Stimulated activated CD4-positive, alpha-beta T cell treated with anti-CD3 and anti-CD28 coated beads, Interleukin-4, amount 100 ng/mL, for 24 hours (primary cell): ENCODE measurements at regions not wholly inside any gene's neighbourhood (a gene's known extent, or its start where the extent isn't known, plus 50 kb on each side); places are given as distances from the start of the nearest gene placed in this dataset.

Experiments used
- DNase-seq: peaks from one replicate; pipeline ENCODE4 v3.0.0-alpha.2; 2020

DNA sequence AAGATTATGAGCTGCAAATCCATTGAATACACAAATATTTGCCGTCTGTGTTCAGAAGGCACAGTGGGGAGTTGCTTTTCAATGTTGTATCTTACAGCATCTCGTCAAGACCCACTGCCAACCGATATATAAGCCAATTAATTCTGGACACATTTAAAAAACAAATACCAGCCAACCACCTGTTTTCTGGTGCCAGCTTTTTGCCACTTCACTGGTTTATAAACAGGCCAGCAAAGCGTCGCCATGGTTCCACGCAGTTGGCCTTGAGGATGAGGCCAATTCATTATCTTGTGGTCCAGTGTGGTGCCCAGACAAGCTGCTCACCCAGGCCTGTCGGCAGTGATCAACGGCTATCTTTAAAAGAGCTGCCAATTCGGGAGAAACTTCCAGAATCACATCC is 321.0 kb downstream of the TCERG1L start:
- no peak for DNase-seq

DNA sequence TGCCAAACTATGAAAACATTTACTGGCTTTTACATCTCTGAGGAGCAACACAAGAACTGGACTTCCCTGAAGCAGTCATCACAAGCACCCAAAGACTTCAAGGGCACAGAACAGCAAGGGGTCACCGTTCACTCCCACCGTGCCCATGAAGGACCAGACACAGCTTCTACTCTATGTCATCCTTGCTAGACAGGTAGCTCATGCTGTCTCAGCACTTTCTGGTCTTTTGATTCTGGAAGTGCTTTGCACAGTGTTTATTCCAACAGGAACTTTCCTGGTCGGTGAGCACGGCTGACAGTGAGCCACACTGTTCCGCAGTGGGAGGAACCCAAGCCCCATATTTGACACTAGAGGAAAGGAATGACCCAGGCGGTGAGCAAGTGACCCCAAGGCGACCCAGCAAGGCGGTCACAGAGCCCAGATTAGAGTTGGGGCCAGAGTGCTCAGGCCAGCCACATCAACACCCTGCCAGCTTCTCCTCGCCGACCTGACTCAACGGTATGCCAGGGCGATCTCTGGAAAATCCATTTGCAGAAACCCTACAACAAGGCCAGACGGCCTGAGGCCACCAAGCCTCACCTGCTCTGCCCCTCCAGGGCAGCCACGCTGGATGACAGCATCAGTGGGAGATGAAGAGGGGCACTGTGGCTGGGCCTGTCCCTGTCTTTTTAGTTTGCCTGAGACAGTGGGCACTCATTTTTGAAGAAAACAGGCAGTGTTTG is 318.6 kb downstream of the TCERG1L start:
- DNase-seq = no peak

DNA sequence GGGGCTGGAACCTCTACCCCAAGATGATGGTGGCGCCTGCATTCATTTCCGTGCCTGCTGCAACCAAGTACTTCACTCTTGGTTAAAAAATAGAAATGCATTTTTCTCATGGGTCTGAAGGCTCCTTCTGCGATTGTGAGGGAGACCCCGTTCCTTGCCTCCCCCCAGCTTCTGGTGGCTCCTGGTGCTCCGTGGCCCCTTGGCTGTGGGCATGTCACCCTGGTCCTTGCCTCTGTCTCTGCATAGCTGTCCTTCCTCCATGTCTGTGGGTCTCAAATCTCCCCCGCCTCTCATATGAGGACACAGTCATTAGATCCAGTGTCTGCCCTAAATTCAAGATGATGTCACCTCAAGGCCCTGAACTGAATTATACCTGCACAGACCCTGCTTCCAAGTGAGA is 317.9 kb downstream of the TCERG1L start:
- DNase-seq = no peak

DNA sequence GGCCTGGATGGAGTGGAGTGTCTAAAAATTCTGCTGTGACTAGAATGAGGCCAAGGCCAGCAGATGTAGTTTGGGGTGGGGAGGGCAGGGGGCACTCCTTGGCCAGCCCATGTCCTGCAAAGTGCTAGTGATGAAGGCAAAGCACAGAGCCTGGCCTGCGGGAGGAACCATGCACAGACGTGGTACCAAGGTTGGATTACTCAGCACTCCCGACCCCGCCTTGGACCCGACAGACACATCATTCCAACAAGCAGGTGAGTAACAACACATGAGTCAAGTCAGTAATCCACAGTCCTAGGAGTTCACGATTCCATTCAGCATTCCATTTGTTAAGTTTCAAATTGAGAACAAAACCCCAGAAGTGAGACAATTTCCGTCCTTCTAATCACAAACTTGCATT is 317.3 kb downstream of the TCERG1L start:
- no peak for DNase-seq

DNA sequence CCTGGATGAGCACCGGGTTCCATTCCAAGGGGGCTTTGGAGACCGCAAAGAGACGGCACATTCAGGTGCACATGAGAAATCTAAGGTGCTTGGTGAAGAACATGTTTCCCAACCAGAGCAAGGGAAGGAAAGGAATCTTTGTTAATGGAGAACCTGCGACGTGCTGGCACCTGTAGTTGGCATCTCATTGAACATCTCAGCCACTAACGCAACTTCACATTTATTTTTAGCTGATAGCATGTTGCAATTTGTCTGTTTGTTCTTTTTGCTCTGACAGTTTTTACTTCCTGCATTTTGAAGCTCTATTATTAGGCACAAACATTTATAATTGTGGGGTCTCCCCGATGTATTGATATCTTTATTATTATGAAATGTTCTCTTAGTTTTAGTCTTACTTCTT is 316.7 kb downstream of the TCERG1L start:
- DNase-seq = no peak

DNA sequence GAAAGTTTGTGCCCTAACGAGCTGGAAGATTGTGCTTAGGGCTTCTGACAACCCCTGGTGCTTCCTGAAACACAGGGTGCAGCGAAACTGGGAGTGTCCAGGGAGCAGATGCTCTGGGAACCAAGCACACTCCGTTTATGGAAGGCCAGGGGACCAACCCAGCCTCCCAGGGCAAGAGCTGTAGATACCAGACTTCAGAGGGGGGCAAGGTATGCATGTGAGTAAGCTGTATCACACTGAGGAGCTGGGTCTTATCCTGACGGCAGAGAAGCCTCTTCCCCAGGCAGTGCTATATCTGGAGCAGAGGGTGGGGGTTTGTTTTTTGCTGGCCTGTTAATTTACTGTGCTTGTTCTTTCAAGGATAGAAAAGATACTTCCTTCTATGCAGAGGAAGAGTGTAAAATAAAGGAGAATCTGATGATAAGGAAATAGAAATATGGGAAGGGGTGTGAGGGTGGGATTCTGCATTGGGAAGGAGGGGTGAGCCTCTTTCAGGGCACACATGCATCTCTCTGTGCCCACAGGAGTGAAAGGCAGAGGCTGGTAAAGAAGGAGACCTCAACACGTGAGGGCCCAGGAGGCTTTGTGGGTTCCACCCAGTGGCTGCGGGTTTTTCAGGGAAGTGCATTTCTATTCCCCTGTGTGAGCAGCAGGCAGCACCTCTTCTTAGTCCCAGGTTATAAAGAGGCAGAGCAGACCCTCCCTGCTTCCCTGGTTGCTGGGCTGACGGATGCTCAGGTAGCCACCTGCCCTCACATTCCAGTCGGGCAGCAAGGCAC is 314.1 kb downstream of the TCERG1L start:
- no peak for DNase-seq

DNA sequence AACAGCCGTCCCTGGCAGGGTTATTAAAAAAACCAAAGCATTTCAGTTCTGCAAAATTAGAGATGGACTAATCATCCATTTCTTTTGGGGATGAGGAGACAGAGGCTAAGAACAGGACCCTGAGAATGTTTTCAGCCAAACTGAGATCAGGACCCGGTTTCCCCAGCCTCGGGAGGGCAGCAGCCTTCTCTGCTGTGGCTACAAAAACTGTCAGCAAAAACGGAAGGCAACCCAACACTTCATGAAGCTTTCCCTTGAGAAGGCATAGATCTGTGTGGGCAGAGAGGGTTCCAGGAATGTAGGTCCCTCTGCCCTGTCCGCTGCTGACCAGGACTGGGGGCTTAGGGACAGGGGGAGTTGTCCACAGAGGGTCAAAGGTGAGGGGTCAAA is 313.5 kb downstream of the TCERG1L start:
- no peak for DNase-seq

DNA sequence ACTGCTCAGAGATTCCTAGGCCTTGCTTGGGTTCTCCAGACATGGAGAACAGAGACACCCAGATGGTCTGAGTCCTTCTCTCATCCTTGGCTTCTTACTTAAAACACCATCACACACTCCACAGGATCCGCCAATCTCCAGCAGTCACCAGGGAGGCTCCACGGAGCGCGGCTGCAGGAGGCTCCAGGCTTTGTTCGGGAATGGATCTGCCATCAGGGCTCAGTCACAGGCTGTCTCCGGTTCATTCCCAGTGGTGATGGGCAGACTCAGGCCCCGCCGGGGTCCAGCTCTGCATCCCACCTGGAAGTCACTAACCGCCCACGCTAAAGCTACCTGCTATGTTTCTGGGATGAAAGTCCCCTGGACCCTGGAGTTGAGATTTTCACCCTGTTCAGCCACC is 312.9 kb downstream of the TCERG1L start:
- DNase-seq = no peak

DNA sequence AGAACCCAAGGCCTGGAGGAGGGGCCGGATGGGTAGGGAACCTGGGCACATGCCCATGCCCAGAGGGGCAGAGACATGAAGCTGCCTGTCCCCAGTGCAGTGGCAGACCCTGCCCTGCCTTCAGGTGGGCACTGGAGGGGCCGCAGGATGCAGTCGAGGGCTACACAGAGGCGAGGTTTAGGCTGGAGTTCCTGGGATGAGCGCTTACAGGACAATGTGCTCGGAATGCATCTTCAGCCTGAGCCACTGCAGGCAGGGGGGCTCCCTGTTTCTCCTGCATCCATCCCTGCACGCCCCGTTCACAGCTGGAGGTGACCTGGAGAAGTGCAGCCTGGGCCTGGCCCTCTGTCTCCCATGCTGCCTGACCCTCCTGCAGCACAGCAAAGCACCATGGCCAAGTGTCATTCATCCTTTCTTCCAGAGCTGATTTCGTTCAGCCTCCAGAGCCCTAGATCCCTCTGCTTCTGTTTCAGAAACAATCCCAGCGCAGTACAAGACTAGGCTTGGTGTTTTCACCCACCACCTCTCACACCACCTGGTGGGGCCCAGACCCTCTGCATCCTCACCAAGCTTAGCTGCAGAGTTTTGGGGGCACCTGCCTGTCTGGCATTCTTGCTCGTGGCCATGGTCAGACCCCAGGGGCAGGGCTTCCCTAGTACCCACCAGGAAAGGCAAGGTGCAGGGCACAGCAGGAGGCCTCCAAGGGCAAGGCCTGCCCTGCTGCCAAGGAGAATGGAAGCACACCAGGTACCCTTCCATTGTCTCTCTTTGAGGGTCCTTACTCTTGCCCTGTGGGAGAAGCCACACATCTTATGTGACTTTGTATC is 311.9 kb downstream of the TCERG1L start:
- no peak for DNase-seq

DNA sequence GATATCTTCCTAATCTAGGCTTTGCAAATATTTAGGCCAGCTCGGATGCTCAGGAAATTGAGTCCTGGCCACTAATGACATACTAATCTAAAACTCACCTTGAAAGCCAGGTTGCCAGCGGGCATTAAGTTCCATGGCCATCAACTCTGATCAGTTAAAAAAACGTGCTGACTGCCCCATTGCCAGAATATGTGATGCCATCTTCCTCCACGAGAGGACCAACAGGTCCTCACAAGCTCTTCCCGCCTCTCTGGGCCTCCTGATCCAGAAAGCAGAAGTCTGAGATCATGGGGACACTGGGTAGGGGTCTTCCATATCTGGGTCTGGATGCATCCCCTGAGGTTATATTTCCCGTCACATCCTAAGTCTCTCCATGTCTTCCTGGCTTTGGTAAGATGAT is 311.3 kb downstream of the TCERG1L start:
- no peak for DNase-seq

DNA sequence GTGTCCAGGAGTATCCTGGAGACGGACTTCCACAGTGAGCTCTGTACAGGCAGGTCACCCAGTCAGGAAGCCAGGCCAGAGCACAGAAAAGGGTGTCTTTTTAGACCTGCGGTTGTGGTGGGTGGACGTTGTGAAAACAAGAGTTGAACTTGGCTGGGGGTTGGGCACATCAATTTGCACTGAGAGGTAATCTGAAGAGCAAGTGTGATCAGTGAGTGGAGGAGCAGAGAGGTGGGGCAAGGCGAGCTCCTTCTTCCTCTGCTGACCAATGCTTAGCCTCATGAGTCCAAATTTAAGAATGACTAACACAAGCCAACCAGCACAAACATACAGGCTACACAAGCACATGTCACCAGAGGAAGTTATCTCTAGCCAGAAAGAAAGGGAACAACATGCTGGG is 310.8 kb downstream of the TCERG1L start:
- no peak for DNase-seq

DNA sequence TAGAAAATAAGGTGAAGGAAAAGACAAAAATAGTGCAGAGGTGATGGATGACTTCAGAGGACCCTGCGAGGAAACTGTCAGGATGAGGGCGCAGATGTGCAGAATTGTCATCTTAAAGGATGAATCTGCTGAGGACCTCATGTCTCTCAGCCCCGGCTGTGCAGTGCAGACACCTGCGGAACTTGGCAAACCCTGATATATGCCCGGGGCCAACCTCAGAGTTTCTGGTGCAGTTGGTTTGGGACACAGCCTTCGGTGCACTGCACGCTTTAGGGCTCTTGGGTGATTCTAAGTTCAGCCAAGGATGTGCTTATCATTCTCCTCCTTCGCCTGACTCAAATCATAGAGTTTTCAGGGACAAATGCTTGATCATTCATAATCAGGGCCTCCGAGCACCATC is 310.1 kb downstream of the TCERG1L start:
- no peak for DNase-seq

DNA sequence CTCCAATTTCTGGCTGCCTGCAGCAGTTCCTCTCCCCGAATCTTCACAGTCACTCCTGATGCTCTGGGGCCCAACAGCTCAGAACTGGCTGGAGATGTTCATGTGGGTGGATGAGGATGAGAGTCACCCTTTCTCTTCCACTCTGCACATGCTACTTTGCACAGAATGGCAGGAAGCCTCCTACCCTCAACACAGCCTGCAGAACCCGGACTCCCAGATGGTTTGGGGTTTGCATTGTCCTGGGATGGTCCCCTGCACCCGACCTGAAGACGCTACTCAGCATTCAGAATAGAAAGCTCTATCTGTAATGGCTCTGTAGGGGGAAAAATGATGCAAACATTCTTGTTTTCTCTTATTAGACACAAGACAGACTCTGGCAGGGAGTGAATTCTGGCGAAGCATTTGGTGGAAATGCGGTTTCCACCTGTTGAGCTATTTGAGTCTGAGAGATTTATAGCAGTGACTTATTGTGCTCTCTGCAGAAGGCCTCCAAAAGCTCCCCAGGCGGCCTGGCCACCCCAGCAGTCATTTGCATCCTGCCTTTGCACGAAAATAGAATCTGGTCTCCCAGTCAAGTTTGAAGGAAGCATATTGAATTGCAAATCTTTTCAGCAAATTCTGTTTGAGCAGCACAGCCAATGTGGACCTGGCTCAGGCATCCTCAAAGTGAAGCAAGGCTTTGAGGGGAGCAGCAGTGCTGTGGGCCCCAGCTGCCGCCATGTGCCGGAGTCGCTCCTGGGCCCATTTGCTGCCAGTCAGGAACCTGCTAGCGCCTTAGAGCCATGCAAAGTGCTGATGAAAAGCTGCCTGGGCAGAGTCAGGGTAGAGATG is 309.3 kb downstream of the TCERG1L start:
- no peak for DNase-seq

DNA sequence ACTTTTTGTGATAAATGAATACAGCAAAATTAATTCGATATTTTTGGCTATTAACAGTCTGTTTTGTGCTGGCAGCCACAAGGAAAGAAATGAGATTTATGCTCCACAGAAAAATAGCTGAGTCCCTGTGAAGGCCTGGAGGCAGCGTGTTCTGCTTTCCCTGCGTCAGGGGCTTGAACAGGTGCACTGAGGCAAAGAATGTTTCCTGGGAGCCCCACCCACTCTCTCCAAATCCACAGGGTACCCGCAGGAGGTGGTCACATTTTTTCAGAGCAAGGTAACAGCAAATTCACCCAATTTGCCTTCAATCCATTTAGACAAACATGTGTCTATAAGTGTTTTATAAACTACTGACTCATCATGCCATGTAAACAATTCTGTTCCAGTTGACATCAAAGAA is 308.1 kb downstream of the TCERG1L start:
- no peak for DNase-seq

DNA sequence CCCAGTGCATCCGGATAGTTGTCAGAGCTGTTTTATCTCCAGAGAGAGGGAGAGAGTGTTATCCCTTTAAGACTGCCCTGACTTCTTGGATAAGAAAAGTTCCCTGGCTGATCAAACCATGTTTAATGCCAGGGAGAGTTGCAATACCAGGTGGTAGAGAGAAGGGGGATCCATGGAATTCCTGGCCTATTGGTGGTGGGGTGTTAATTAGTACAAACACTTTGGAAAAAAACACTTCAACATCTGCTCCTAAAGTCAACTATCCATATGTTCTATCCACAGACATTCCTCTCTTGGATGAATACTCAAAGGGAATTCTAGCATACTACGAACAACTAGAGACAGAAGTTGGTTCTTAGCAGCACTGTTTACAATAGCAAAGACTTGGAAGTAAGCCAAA is 307.2 kb downstream of the TCERG1L start:
- no peak for DNase-seq

DNA sequence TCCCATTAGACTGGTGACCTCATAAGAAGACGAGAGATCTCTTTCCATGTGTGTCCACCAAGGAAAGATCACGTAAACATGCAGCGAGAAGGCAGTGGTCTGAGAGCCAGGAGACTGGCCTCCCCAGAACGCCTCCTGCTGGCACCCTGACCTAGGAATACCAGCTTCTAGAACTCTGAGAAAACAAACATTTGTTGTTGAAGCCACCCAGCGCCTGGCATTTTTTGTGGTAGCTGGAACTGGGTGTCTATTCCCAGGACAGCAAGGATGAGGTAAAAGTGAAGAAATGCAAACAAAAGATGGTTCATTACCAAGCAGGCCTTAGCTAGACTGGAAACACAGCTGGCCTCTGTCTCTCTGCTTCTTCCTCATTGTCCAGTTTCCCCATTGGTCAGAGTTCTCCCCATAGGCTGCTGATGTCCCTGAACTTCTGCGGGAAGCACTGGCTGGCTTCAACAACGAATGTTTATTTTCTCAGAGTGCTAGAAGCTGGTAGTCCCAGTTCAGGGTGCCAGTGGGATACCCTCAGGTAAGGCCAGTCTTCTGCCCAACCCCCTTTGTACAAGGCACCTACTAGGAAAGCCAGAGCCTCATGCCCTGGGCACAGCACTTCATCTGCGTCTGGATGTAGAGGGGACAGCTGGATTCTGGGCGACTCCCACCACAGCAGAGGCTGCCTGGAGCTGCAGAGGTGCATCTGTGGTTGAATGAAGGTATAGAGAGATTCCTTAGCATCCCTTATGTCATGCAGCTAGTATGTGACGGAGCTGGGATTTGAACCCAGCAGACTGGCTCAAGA is 304.9 kb downstream of the TCERG1L start:
- DNase-seq = no peak

DNA sequence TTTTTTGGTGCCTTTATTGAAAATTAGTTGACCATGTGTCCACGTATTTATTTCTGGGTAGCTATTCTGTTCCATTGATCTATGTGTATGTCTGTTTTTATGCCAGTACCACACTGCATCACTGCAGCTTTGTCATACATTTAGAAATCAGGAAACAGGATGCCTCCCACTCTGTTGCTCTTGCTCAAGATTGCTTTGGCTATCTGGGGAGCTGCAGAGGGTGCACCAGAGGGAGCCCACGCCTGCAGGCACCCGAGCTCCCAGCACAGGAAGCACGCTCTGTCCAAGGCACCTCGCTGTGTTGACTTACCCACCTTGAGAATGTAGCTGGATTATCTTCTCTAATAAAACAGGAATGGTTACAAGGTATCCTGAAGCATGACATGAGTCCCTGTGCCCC is 301.7 kb downstream of the TCERG1L start:
- DNase-seq = no peak

DNA sequence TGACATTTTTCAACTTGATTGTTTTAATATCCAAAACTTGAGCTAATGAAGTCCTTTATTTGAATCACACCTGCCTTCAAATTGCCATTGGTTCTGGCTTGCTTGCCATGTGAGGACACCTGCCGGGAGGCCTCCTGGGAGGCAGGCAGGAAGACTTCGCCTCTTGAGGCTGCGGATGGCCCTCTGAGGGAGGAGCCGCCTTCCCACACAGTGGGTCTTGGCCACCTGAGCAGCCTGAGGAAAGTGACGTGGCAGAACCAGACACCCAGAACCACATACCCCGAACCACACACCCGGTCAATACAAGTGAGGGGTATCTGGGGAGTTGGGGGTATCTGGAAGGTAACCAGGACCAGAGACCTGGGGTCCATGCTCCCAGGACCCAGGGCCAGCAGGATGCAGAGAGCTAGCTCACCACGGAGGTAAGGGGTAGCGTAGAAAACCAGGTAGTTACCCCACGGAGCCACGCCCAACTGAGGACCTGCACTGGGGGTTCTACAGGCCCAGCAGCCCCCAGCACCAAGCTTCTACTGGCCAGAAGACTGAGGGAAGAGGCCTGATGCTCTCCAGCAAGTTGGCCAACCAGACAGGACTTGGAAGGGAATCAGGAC is 300.5 kb downstream of the TCERG1L start:
- no peak for DNase-seq

DNA sequence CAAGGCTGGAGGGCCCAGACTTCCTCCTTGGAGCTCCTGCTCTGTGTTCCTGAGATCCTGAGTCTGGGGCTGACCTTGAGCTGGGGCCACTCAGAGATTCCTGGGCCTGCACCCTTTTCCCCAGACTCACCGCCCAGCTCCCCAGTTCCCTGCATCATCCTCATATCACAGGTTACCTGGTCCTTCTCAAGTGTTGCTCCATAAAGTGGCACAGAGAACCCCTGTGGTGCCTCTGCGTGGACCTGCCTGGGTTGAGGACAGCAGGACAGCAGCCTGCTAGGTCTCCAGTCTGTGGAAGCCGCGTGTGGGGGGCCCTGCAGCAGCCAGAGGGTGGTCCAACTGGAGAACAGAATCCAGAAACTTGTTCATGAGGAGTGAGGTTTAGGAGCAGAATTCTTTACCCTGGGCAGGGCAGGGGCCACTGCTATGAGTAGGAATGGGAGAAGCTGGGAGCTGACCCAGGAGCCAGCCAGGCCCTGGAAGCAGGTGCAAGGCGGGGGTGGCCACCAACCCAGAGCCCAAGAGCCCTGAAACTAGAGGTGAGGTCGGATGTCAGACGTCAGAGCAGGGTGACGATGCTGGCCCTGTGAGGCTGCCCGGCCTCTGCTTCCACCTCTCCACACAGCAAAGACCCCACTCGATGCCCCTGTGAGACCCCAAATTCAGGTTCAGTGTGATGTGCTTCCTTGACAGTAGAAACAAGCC is 299.4 kb downstream of the TCERG1L start:
- DNase-seq = no peak

DNA sequence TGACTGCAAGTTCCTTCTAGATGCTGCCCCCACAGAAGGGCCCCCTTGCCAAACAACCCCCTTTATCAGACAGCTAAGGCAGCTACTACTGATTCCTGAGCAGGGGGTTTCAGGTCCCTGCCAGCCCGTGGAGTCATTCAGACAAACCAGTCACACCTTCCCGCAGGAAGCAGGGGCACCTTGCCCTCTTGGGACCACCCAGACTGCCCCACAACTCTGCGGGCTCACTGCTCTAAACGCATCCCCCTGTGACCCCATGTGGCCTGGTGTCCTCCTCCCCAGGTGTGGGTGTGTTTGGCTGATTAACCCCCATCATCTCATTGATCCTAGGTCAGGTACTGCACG is 298.9 kb downstream of the TCERG1L start:
- no peak for DNase-seq

DNA sequence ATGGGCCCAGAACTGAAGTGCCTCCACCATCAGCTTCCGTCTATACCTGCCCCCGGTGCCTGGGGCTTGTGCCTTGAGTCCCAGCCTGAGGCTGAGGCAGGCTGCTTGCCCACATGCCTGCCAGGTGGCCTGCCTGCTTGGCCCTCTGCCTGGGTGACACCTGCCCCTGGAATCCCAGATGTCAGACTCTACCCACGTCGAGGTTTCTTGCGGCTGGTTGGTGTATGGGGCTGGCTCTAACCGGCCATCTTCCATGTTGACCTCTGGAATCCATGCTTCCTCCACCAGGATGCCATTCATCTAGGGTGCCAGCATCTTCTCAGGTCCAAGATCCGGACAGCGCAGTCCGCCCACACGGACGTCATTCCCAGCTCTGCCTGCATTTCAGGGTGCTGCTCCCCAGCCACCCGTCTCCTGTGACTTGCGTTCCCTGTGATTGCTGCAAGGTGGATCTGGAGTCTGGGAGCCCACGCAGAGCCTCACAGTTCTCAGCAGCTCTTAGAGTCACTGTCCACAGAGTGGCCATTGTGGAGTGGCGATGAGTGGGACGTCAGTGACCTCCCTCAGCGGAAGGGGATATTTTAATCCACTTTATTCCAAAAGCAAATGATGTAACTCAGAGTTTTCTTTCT is 298.1 kb downstream of the TCERG1L start:
- DNase-seq = no peak
